ENCODE measurements at regions not wholly inside any gene's neighbourhood (a gene's known extent, or its start where the extent isn't known, plus 50 kb on each side); places are given as distances from the start of the nearest gene placed in this dataset.

DNA sequence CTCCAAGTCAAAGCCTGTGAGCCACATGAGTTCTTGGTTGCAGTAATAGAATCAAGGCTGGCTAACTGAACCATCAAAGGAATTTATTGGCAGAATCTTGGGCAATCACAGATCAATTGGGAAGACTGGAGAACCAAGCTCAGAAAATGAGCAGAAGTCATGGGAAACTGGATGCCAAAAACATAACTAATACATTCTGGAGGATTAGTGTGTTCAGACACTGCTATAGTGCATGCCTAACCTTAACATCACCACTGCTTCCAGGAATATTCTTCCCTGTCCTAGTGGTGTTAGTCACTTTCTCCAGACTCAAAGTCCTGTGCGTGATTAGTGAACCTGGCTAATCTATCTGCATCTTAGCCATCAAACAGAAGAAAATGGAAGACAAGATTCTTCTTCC is 843.7 kb downstream of the EFNA5 start (continued):
- TF ChIP-seq ZNF148 (tag by site-specific recombination; IDR thresholded peaks at IDR 0.05; ENCODE audit: borderline replicate concordance), result no peak
- TF ChIP-seq ZSCAN16 (tag by site-specific recombination; IDR thresholded peaks at IDR 0.05), result no peak
- TF ChIP-seq ZFP3 (tag by site-specific recombination; IDR thresholded peaks at IDR 0.05; ENCODE audit: low read depth), result no peak
- TF ChIP-seq ZNF658 (tag by site-specific recombination; IDR thresholded peaks at IDR 0.05), result no peak
- no peak for TF ChIP-seq ZSCAN23 (tag by site-specific recombination; IDR thresholded peaks at IDR 0.05)
- TF ChIP-seq ZNF423 (tag by site-specific recombination; IDR thresholded peaks at IDR 0.05), result no peak
- no peak for TF ChIP-seq ZNF214 (tag by site-specific recombination; IDR thresholded peaks at IDR 0.05; ENCODE audit: borderline replicate concordance)
- no peak for TF ChIP-seq ZBTB21 (tag by site-specific recombination; IDR thresholded peaks at IDR 0.05)

GRCh38 chr5:106825374-106825773 is 845.4 kb downstream of the EFNA5 start:
- Histone ChIP-seq H3K36me3 (ENCODE audit: control insufficient read depth in 2 of 2, insufficient read depth in 1 of 2, low read length in 2 of 2) (no peaks in the 10 kb centered on the region), H3K9me3 (ENCODE audit: control insufficient read depth, insufficient read depth, low read depth, low read length) (no peaks in the 10 kb centered on the region), H3K4me3 (ENCODE audit: low read depth, low read length) (no peak overlapping the region), H3K4me1 (ENCODE audit: control insufficient read depth, insufficient read depth, low read length) (no peaks in the 10 kb centered on the region), H3K27ac (ENCODE audit: extremely low read depth, low read depth, low read length) (no peak overlapping the region)
- ChIA-PET CTCF (no interaction called here), POLR2A (no interaction called here)
- TF ChIP-seq ZNF426 (tag by site-specific recombination; IDR thresholded peaks at IDR 0.05) (no peak), ZEB2 (tag by site-specific recombination; IDR thresholded peaks at IDR 0.05) (no peak), ZNF510 (tag by site-specific recombination; IDR thresholded peaks at IDR 0.05; ENCODE audit: insufficient replicate concordance) (no peak), ZNF404 (tag by site-specific recombination; IDR thresholded peaks at IDR 0.05) (no peak), ZNF341 (tag by site-specific recombination; IDR thresholded peaks at IDR 0.05; ENCODE audit: low read depth) (no peak), ZNF221 (tag by site-specific recombination; IDR thresholded peaks at IDR 0.05; ENCODE audit: borderline replicate concordance) (no peak), KLF7 (tag by site-specific recombination; IDR thresholded peaks at IDR 0.05; ENCODE audit: borderline replicate concordance) (no peak), KLF16 (tag by site-specific recombination; IDR thresholded peaks at IDR 0.05) (no peak), ZNF776 (tag by site-specific recombination; IDR thresholded peaks at IDR 0.05; ENCODE audit: borderline replicate concordance) (no peak), ZNF146 (tag by site-specific recombination; IDR thresholded peaks at IDR 0.05) (no peak), ZNF280C (tag by site-specific recombination; IDR thresholded peaks at IDR 0.05) (no peak), ZNF692 (tag by site-specific recombination; IDR thresholded peaks at IDR 0.05) (no peak), YY1 (tag by site-specific recombination; IDR thresholded peaks at IDR 0.05) (no peak), ZNF623 (tag by site-specific recombination; IDR thresholded peaks at IDR 0.05) (no peak), ZNF274 (IDR thresholded peaks at IDR 0.05; ENCODE audit: low read length) (no peak), ZNF274 (tag by site-specific recombination; IDR thresholded peaks at IDR 0.05; ENCODE audit: borderline replicate concordance) (no peak), REPIN1 (tag by site-specific recombination; IDR thresholded peaks at IDR 0.05; ENCODE audit: low read depth) (no peak), ZNF561 (tag by site-specific recombination; IDR thresholded peaks at IDR 0.05; ENCODE audit: borderline replicate concordance) (no peak), ZNF133 (tag by site-specific recombination; IDR thresholded peaks at IDR 0.05) (no peak)
- TF ChIP-seq, protein P1, sequence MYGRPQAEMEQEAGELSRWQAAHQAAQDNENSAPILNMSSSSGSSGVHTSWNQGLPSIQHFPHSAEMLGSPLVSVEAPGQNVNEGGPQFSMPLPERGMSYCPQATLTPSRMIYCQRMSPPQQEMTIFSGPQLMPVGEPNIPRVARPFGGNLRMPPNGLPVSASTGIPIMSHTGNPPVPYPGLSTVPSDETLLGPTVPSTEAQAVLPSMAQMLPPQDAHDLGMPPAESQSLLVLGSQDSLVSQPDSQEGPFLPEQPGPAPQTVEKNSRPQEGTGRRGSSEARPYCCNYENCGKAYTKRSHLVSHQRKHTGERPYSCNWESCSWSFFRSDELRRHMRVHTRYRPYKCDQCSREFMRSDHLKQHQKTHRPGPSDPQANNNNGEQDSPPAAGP (tag by site-specific recombination; IDR thresholded peaks at IDR 0.05), result no peak

Data from HEK293 (cell line).